ENCODE measurements at regions not wholly inside any gene's neighbourhood (a gene's known extent, or its start where the extent isn't known, plus 50 kb on each side); places are given as distances from the start of the nearest gene placed in this dataset.
A peak's percentile ranks its signal among the peaks of the same experiment; 100 is the strongest.

DNA sequence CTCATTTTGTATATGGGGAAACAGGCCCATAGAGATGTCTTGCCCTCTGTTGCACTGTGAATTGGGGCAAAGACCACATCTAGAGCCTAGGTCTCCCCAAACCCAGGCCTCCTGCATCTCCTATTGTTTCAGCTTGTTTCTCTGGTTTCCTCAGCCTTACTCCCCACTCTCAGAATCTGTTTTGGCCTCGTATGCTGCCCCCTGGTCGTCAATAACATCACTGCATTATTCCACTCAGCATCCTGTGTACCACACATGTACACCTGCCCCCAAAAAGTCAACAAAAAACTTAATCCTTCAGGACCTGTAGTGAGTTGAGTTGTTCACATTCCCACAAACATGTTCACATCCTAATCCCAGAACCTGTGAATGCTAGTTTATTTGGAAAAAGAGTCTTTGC lies 184.8 kb downstream of the BRINP2 start:
- TF ChIP-seq, protein P1, sequence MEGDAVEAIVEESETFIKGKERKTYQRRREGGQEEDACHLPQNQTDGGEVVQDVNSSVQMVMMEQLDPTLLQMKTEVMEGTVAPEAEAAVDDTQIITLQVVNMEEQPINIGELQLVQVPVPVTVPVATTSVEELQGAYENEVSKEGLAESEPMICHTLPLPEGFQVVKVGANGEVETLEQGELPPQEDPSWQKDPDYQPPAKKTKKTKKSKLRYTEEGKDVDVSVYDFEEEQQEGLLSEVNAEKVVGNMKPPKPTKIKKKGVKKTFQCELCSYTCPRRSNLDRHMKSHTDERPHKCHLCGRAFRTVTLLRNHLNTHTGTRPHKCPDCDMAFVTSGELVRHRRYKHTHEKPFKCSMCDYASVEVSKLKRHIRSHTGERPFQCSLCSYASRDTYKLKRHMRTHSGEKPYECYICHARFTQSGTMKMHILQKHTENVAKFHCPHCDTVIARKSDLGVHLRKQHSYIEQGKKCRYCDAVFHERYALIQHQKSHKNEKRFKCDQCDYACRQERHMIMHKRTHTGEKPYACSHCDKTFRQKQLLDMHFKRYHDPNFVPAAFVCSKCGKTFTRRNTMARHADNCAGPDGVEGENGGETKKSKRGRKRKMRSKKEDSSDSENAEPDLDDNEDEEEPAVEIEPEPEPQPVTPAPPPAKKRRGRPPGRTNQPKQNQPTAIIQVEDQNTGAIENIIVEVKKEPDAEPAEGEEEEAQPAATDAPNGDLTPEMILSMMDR (IDR thresholded peaks at IDR 0.05; ENCODE audit: insufficient read depth, low read length, poor library complexity, severe bottlenecking), result peak; percentile 29
- no peak for TF ChIP-seq EZH2phosphoT487 (conservative IDR thresholded peaks at IDR 0.05; ENCODE audit: low read length)

All from SU-DHL-6 (cell line).